Neural progenitor cell (in vitro differentiated cells): ENCODE measurements at regions not wholly inside any gene's neighbourhood (a gene's known extent, or its start where the extent isn't known, plus 50 kb on each side); places are given as distances from the start of the nearest gene placed in this dataset.

Source experiments
- CTCF ChIP-seq: fragments of 200-600 bp; sonication (generic); IDR thresholded peaks from 2 replicates; pipeline ENCODE4 v1.5.1; 2017; ENCODE audit warnings: antibody characterized with exemption, mild to moderate bottlenecking
- EZH2 ChIP-seq: fragments of 200-600 bp; sonication (generic); IDR thresholded peaks from 2 replicates; pipeline ENCODE4 v1.6.1; 2017; ENCODE audit warnings: antibody characterized with exemption, mild to moderate bottlenecking, moderate library complexity
- EZH2phosphoT487 ChIP-seq: fragments of 200-600 bp; sonication (generic); IDR thresholded peaks from 2 replicates; pipeline ENCODE4 v1.6.1; 2017; ENCODE audit warnings: antibody characterized with exemption

- TF ChIP-seq CTCF = no peak
- no peak for TF ChIP-seq EZH2
- TF ChIP-seq EZH2phosphoT487 = no peak
Observed at GRCh38 chr5:98248949-98249348, 524.5 kb upstream of the RGMB start.
